Glomerular visceral epithelial cell (primary cell): ENCODE measurements at regions not wholly inside any gene's neighbourhood (a gene's known extent, or its start where the extent isn't known, plus 50 kb on each side); places are given as distances from the start of the nearest gene placed in this dataset.
A peak's percentile ranks its signal among the peaks of the same experiment; 100 is the strongest.
"Not testable (repeated sequence)": the region's sequence is repeated elsewhere in the genome, so short reads cannot be mapped to it uniquely, and the experiment has no call there.

Experiments
- DNase-seq: peaks from one replicate; pipeline ENCODE4 v3.0.0-alpha.2; 2016; ENCODE audit errors: extremely low spot score

GRCh38 chr12:102666176-102666575 lies 185.8 kb upstream of the IGF1 start:
- not testable (repeated sequence) for DNase-seq

- no peak for DNase-seq
Observed at GRCh38 chr12:102659200-102659911, 179.0 kb upstream of the IGF1 start.

GRCh38 chr12:102653406-102653805 lies 173.0 kb upstream of the IGF1 start:
- DNase-seq: no peak

GRCh38 chr12:102652645-102653313 lies 172.4 kb upstream of the IGF1 start:
- DNase-seq: no peak

- DNase-seq: no peak
Observed at GRCh38 chr12:102645968-102646367, 165.6 kb upstream of the IGF1 start.

DNA sequence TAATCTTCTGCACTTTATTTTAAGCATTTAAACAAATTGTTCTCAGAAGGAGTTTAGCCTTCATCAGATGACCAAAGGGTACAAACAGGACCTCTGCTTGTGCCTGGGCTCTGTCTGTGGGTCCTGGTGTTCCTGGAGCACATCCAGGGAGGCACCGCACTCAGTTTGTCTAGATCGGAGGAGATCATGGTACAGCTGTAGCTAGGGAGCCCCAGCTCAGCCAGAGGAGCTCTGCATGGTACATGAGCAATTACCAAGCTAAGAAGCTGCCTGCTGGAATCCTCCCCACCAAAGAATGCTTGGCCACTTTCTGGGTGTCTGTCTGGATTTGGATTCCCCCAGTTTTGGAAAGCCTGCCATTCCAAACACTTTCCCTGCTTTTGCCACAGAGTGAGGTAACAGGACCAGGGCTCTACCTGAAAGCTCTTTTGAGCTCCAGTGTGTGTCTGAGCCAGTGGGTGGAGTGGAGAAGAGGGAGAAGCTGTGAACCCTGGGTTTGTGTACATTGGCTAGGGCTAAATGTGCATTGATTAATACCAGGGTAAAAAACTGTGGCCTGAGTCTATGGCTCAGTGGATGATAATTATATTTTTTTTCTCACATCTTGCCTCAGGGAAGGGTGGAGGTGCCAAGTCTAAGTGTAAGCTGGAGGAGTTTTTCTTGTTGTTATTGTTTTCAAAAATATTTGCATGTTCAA lies 163.7 kb upstream of the IGF1 start:
- DNase-seq: no peak

DNA sequence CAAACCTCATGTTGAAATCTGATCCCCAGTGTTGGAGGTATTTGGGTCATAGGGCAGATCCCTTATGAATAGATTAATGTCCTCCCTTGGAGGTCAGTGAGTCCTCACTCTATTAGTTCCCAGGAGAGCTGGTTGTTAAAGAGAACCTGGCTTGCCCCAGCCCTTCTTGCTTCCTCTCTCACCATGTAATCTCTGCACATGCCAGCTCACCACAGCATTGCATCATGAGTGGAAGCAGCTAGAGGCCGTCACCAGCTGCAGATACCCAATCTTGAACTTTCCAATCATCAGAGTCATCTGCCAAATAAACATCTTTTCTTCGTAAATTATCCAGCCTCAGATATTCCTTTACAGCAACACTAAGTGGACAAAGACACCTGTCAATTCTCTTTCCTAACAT lies 161.8 kb upstream of the IGF1 start:
- DNase-seq: no peak

DNA sequence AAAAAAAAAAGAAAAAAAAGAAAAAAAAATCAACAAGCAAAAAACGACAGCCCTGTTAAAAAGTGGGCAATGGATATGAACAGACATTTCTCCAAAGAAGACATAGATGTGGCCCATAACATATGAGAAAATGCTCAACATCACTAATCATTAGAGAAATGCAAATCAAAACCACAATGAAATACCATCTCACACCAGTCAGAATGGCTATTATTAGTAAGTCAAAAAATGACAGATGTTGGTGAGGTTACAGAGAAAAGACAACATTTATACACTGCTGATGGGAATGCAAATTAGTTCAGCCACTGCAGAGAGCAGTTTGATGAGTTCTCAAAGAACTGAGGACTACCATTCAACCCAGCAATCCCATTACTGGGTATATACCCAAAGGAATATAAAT lies 160.3 kb upstream of the IGF1 start:
- not testable (repeated sequence) for DNase-seq

GRCh38 chr12:102638777-102639176 lies 158.4 kb upstream of the IGF1 start:
- DNase-seq: no peak

DNA sequence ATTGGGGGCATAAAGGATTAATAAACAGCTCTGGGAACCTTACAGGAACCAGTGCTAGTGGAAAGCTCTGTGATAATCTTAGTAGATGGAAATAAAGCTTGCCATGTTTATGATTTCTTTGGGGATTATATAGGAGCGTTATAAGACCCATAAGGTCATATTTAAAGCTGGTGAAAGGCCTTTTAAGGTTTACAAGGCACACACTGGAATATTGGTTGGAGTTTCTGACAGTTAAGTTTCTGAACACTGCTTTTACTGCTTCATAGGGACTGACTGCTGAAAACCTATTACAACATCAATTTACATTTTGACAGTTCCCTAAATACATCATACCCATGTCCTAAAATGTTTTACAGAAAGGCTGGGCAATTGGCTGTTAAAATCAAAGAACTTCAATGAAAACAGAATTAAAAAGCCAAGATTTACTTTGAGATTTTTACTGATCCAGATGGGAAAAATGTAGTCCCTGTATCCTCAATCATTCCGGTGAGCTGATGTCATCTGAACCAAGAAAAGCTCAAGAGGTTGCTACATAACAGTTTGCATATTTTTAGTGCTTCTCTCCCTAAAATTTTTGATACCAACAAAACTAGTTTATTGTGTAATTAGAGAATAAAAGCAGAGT lies 153.7 kb upstream of the IGF1 start:
- DNase-seq: peak; percentile 9

DNA sequence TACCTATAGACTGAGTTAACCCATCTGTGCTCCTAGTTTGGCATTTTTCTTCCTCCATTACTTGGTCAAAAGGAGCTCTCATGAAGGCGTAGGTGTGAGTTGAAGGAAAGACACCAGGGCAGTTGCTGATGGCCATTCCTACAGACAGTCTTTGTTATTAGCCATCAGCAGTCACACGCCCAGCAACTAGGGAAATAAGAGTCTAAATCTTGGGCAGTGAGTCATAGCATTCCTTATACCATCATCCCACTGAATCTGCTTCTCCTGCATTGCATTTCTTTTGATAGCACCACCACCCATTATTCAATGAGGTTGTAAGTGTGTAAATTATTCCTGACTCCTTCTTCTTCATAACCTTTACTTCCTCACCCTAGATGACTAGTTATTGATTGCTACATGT lies 150.9 kb upstream of the IGF1 start:
- DNase-seq: peak; percentile 60

DNA sequence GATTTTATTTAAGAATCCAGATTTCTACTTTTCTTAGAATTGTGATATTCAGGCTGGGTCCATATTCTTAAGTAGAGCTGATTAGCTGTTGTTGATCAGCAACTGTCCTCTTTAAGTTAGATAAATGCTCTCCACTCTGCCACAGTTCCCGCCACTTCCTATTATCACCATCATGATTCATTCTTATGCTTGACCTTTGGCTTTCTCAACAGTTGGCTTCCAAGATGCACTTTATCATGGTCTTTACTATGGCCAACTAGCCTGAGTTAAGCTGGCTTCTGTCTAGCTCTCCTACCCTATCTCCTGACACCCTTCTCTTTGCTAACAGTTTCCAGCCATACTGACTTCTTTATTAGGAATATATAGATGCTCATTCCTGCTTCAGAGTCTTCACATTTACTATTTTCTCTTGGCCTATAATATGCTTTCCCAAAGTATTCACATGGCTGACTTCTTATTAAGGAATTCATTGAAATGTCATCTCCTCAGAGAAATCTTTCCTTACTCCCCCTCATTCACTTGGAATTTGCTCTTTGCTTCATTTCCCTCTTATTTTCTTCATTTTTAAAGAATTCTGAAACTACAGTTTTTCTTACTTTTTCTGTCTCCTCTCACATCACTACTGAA lies 149.0 kb upstream of the IGF1 start:
- DNase-seq: no peak

DNA sequence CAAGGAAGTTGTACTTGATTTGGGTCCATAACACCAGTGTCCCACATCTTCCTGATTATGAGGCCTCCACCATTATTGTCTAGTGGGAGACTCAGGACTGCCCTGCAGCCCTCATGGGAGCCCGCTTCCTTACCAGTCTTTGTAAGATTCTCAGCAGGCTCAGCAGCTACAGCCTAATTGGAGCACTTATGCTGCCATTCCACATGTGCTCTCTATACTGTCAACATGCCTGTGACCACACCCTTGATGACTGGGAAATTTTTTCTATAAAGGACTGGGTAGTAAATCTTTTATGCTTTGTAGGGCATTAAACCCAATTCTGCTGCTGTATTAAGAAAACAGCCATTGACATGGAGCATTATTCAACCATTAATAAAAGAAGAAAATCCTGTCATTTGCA lies 145.5 kb upstream of the IGF1 start:
- DNase-seq: no peak

DNA sequence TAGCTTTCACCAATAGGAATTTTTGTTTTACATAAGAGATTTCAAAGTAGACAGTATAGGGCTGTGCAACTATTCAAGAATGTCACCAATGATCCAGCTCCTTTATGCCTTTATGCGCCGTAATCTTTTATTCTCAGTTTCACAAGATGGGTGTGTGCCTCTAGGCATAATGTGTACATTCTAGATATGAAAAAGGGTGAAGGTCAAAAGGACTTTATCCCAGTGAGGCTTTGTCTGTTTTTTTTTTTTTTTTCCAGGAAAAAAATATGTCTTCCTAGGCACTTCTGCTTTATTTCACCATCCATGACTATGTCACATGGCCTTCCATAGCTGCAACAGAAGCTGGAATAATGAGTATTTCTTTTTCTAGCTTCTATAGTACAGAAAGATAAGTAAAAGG lies 142.3 kb upstream of the IGF1 start:
- no peak for DNase-seq

- no peak for DNase-seq
Observed at GRCh38 chr12:102618197-102618877, 138.0 kb upstream of the IGF1 start.

DNA sequence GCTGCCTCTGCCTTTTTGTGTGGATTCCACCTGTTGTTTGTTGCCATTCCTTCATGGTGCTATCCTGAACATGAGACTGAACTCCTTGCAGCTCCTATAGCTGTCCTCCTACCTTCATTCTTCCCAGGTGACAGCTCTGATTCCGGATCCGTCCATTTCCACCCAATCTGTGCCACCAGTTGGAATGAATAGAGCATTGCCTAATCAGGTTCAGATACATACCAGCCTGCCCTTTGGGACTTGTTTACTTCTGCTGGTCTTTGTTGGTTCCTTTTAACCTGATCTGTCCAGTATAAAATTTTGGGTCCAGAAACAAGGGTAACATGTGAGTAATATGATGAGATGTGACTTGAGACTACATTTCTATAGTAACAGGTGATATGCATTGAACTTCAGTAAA lies 136.3 kb upstream of the IGF1 start:
- DNase-seq: no peak

DNA sequence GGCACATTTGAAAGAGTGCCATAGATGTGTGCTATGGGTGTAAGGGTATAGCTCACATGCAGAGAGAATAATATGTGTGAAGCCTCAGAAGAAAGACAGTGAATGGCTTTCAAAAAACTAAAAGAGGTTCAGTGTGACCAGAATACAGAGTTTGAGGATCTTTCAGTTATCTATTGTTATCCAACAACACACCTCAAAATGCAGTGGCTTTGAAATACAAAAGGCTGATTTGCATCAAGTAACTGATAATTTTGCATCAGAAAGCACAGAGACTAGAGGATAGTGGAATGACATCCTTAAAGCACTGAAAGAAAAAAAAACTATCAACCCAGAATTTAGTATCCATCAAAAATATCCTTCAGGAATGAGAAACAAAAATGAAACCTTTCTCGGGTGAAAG lies 131.6 kb upstream of the IGF1 start:
- no peak for DNase-seq

DNA sequence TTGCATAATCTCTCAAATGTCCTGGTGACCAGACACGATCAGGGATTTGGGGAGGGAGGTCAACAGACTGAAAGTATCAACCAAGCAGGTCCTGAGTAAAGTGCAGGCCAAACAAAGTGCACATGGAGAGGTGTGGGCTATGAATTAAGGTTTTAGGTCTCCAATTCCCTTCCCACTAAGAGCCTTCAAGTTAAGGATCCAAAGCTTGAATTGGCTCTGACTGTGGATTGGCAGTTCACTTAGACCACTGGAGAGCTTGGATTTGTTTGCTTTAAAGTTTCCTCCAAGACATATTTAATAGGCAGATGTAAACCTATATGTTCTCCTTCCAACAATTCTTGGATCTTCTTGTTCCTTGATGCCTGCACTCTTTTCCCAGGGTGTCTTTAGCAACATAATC lies 129.6 kb upstream of the IGF1 start:
- DNase-seq: no peak

DNA sequence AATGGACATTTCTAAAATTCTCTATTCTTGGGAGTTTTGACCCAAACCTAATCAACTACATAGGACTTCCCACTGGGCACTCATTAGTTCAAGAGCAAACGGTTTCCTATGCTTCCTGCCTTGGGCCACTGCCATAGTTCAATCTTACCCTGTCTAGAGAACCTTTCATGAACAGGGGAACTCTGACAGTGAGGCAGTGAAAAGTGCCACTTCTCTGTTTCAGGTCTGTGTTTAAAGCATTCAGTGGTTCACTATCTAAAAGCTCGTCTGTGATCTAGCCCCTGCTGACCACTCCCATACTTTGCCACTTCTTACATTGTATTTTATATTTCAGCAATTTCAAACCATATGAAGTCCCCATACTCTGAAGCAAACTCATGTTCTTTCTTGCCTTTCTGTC lies 122.7 kb upstream of the IGF1 start:
- DNase-seq: no peak

DNA sequence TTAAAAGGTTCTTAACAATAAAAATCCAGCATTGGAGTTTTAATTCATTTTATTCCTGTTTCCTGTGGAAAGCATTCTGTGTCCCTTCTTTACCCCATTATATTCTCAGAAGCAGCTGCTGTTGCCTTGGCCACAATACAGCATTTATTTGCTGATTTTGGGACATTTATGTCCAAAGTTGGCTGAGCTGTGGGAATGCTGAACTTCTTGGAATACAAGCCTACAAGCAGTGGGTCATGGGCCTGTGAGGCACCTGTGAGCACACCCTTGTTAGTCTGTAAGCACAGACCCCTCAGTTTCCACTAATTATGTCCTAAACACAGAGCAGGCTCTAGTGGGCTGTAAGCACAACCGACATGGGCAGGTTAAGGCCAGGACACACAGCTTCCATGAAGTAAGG lies 122.2 kb upstream of the IGF1 start:
- DNase-seq: no peak

GRCh38 chr12:102601621-102602020 lies 121.3 kb upstream of the IGF1 start:
- peak; percentile 1 for DNase-seq

DNA sequence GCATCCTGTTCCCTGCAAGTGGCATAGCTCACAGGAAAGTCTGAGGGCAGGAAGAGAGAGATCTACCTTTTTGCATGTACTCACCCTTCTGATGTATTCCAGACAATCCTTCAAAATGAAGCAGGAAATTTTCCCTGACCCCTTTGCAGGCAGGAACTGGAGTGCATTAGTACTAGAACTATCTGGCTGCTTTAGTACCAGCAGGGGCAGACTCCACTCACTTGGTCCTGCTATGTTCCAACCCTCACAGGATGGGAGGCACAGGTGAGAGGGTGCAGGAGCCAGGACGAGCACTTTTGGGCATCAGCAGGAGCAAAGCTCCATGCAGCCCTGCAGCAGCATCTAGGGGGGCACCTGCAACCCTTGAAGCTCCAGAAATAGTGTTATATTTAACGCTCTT lies 116.3 kb upstream of the IGF1 start:
- no peak for DNase-seq
